MM.1S (cell line): ENCODE measurements at regions not wholly inside any gene's neighbourhood (a gene's known extent, or its start where the extent isn't known, plus 50 kb on each side); places are given as distances from the start of the nearest gene placed in this dataset.
"Not testable (repeated sequence)": the region's sequence is repeated elsewhere in the genome, so short reads cannot be mapped to it uniquely, and the experiment has no call there.

ENCODE experiments used
- EZH2 ChIP-seq: fragments of 300-600 bp; sonication (generic); optimal IDR thresholded peaks from 2 replicates; pipeline ENCODE3; 2017; ENCODE audit warnings: low read depth, mild to moderate bottlenecking, antibody characterized with exemption, low read length, mixed read lengths
- TF ChIP-seq, protein P1 (sequence below): fragments of 300-600 bp; sonication (generic); IDR thresholded peaks from 2 replicates; pipeline ENCODE4 v1.5.1; 2016; ENCODE audit warnings: antibody characterized with exemption, low read length, mixed read lengths

DNA sequence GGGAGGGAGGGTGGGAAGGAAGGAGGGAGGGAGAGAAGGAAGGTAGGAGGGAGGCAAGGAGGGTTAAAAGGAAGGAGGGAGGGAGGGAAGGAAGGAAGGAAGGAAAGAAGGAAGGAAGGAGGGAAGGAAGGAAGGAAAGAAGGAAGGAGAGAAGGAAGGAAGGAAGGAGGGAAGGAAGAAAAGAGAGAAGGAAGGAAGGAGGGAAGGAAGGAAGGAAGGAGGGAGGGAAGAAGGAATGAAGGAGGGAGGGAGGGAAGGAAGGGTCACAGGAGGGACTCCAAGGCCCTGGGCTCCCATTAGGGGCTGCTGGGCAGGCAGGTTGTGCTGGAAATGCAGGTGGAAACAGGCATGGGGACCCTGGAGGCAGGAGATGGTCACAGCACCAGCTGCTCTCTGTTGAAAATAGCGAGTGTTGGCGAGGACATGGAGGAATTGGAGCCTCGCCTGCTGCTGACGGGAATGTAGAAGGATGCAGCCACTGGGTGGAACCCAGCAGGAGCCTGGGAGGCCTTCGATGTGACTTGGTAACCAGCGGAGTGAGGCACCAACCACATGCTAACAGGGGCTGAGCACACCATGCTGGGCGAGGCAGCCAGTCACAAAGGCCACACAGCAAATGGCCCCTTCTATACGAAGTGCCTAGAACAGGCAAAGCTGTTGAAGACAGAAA is 217.3 kb upstream of the SGCG start:
- TF ChIP-seq, protein P1, sequence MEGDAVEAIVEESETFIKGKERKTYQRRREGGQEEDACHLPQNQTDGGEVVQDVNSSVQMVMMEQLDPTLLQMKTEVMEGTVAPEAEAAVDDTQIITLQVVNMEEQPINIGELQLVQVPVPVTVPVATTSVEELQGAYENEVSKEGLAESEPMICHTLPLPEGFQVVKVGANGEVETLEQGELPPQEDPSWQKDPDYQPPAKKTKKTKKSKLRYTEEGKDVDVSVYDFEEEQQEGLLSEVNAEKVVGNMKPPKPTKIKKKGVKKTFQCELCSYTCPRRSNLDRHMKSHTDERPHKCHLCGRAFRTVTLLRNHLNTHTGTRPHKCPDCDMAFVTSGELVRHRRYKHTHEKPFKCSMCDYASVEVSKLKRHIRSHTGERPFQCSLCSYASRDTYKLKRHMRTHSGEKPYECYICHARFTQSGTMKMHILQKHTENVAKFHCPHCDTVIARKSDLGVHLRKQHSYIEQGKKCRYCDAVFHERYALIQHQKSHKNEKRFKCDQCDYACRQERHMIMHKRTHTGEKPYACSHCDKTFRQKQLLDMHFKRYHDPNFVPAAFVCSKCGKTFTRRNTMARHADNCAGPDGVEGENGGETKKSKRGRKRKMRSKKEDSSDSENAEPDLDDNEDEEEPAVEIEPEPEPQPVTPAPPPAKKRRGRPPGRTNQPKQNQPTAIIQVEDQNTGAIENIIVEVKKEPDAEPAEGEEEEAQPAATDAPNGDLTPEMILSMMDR, result not testable (repeated sequence)
- TF ChIP-seq EZH2, result not testable (repeated sequence)
